Neural cell (in vitro differentiated cells): ENCODE measurements at regions not wholly inside any gene's neighbourhood (a gene's known extent, or its start where the extent isn't known, plus 50 kb on each side); places are given as distances from the start of the nearest gene placed in this dataset.

Experiments
- CTCF ChIP-seq: fragments of 450-650 bp; IDR thresholded peaks from 2 replicates; pipeline ENCODE4 v1.5.1; 2014; ENCODE audit warnings: antibody characterized with exemption, mild to moderate bottlenecking, moderate library complexity; ENCODE audit not compliant: poor library complexity, severe bottlenecking
- EP300 ChIP-seq: fragments of 450-650 bp; conservative IDR thresholded peaks from 2 replicates; pipeline ENCODE4 v1.6.1; 2014; ENCODE audit warnings: antibody characterized with exemption, mild to moderate bottlenecking, moderate library complexity; ENCODE audit not compliant: poor library complexity, severe bottlenecking
- EZH2 ChIP-seq: fragments of 200-600, 300-800 bp; shearing (Covaris generic), sonication (generic); IDR thresholded peaks from 2 replicates; pipeline ENCODE4 v1.6.1; 2014; ENCODE audit warnings: antibody characterized with exemption, low read length, borderline replicate concordance, mild to moderate bottlenecking; ENCODE audit not compliant: insufficient read depth, poor library complexity, severe bottlenecking
- RAD21 ChIP-seq: fragments of 450-650 bp; conservative IDR thresholded peaks from 2 replicates; pipeline ENCODE4 v1.6.1; 2014; ENCODE audit warnings: antibody characterized with exemption, mild to moderate bottlenecking, moderate library complexity
- TAF1 ChIP-seq: IDR thresholded peaks from 2 replicates; pipeline ENCODE4 v1.6.1; 2012; ENCODE audit warnings: low read depth

- no peak for TF ChIP-seq CTCF
- TF ChIP-seq EZH2: no peak
- TF ChIP-seq EP300: no peak
- TF ChIP-seq TAF1: no peak
- TF ChIP-seq RAD21: no peak
These were observed 119.0 kb upstream of the DPT start for GRCh38 chr1:168848051-168848450.
